GM19099 (cell line): ENCODE measurements at regions not wholly inside any gene's neighbourhood (a gene's known extent, or its start where the extent isn't known, plus 50 kb on each side); places are given as distances from the start of the nearest gene placed in this dataset.

Source experiments
- POLR2A ChIP-seq: IDR thresholded peaks from 3 replicates; pipeline ENCODE4 v1.6.1; 2011; ENCODE audit warnings: low read depth; ENCODE audit not compliant: insufficient read length; ENCODE audit errors: extremely low read depth

GRCh38 chr7:25392588-25393338 lies 164.5 kb upstream of the NPVF start:
- TF ChIP-seq POLR2A = no peak

GRCh38 chr7:25395976-25396375 lies 167.7 kb upstream of the NPVF start:
- no peak for TF ChIP-seq POLR2A

GRCh38 chr7:25396668-25397067 lies 168.4 kb upstream of the NPVF start:
- no peak for TF ChIP-seq POLR2A

GRCh38 chr7:25398418-25398817 lies 170.1 kb upstream of the NPVF start:
- TF ChIP-seq POLR2A = no peak

- TF ChIP-seq POLR2A = no peak
These were observed 170.9 kb upstream of the NPVF start for GRCh38 chr7:25399000-25399750.

- TF ChIP-seq POLR2A = no peak
These were observed 174.2 kb upstream of the NPVF start for GRCh38 chr7:25402532-25402931.

GRCh38 chr7:25405736-25406135 lies 177.4 kb upstream of the NPVF start:
- no peak for TF ChIP-seq POLR2A

- no peak for TF ChIP-seq POLR2A
These were observed 178.8 kb upstream of the NPVF start for GRCh38 chr7:25407053-25407452.

GRCh38 chr7:25408012-25408687 lies 179.9 kb upstream of the NPVF start:
- no peak for TF ChIP-seq POLR2A

- no peak for TF ChIP-seq POLR2A
These were observed 180.6 kb upstream of the NPVF start for GRCh38 chr7:25408876-25409275.

- TF ChIP-seq POLR2A = no peak
These were observed 181.8 kb upstream of the NPVF start for GRCh38 chr7:25409897-25410636.

GRCh38 chr7:25420771-25421170 lies 192.5 kb upstream of the NPVF start:
- no peak for TF ChIP-seq POLR2A

GRCh38 chr7:25424113-25424512 lies 195.8 kb upstream of the NPVF start:
- no peak for TF ChIP-seq POLR2A

- TF ChIP-seq POLR2A = no peak
These were observed 196.6 kb upstream of the NPVF start for GRCh38 chr7:25424855-25425254.

GRCh38 chr7:25427721-25428120 lies 199.4 kb upstream of the NPVF start:
- TF ChIP-seq POLR2A = no peak
